ENCODE measurements at regions not wholly inside any gene's neighbourhood (a gene's known extent, or its start where the extent isn't known, plus 50 kb on each side); places are given as distances from the start of the nearest gene placed in this dataset.

DNA sequence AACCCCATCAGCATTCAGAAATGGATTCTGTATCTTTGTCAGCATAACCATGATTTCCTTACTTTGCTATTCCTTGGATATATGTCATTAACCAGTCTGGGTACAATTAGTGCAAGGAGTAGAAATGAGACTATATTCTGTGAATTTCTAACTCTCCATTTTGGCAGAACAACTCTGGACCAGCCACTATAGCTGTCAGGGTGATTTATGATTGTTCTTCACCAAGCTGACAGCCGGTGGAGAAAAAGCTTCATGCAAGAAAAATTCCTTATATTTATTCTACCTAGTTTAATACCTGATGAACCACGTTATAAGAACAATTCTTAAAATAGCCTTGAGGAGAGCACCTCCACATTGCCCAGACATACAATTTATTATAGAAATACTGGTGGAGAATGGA is 431.2 kb upstream of the TCF4 start:
- TF ChIP-seq TOX (CRISPR knock-in tag; IDR thresholded peaks at IDR 0.05; ENCODE audit: borderline replicate concordance): no peak
- TF ChIP-seq TCF4 (CRISPR knock-in tag; IDR thresholded peaks at IDR 0.05; ENCODE audit: borderline replicate concordance): no peak
- TF ChIP-seq, protein P1, sequence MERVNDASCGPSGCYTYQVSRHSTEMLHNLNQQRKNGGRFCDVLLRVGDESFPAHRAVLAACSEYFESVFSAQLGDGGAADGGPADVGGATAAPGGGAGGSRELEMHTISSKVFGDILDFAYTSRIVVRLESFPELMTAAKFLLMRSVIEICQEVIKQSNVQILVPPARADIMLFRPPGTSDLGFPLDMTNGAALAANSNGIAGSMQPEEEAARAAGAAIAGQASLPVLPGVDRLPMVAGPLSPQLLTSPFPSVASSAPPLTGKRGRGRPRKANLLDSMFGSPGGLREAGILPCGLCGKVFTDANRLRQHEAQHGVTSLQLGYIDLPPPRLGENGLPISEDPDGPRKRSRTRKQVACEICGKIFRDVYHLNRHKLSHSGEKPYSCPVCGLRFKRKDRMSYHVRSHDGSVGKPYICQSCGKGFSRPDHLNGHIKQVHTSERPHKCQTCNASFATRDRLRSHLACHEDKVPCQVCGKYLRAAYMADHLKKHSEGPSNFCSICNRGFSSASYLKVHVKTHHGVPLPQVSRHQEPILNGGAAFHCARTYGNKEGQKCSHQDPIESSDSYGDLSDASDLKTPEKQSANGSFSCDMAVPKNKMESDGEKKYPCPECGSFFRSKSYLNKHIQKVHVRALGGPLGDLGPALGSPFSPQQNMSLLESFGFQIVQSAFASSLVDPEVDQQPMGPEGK (CRISPR knock-in tag; IDR thresholded peaks at IDR 0.05; ENCODE audit: borderline replicate concordance): no peak
- no peak for TF ChIP-seq ZNF565 (CRISPR knock-in tag; conservative IDR thresholded peaks at IDR 0.05; ENCODE audit: low read depth)
- TF ChIP-seq, protein P2, sequence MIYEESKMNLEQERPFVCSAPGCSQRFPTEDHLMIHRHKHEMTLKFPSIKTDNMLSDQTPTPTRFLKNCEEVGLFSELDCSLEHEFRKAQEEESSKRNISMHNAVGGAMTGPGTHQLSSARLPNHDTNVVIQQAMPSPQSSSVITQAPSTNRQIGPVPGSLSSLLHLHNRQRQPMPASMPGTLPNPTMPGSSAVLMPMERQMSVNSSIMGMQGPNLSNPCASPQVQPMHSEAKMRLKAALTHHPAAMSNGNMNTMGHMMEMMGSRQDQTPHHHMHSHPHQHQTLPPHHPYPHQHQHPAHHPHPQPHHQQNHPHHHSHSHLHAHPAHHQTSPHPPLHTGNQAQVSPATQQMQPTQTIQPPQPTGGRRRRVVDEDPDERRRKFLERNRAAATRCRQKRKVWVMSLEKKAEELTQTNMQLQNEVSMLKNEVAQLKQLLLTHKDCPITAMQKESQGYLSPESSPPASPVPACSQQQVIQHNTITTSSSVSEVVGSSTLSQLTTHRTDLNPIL (CRISPR knock-in tag; IDR thresholded peaks at IDR 0.05; ENCODE audit: low read depth): no peak
- no peak for TF ChIP-seq ZNF8 (CRISPR knock-in tag; IDR thresholded peaks at IDR 0.05)
- TF ChIP-seq ZFP3 (CRISPR knock-in tag; IDR thresholded peaks at IDR 0.05): no peak
- no peak for TF ChIP-seq ESRRG (CRISPR knock-in tag; IDR thresholded peaks at IDR 0.05)

All from SK-N-SH treated with all-trans-retinoic acid at 6 μM for 48 hours (cell line).